ENCODE measurements at regions not wholly inside any gene's neighbourhood (a gene's known extent, or its start where the extent isn't known, plus 50 kb on each side); places are given as distances from the start of the nearest gene placed in this dataset.
"Not testable (repeated sequence)": the region's sequence is repeated elsewhere in the genome, so short reads cannot be mapped to it uniquely, and the experiment has no call there.

DNA sequence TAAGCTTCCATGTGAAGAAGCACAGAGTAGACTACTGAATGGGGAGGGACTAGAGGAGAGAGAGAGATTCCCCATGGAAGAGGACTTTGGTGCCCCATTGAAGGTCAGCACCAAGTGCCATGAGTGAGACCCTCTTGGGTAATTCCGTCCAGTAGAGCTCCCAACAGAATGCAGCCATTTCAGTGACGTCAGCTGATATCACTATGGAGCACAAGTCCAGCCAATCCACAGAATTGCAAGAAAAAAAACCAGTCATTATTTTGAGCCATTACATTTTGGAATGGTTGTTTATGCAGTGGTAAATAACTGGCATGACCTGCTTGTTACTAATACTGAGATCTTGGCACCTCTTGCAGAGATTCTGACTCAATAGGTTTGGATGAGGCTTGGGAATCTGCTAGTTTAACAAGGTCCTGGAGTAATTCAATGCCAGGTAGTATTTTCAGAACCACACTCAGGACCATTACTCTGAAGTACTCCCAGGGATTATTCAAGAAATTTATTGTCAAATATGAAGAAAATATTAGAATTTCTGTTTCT is 52.6 kb upstream of the SP8 start:
- no peak for DNase-seq

DNA sequence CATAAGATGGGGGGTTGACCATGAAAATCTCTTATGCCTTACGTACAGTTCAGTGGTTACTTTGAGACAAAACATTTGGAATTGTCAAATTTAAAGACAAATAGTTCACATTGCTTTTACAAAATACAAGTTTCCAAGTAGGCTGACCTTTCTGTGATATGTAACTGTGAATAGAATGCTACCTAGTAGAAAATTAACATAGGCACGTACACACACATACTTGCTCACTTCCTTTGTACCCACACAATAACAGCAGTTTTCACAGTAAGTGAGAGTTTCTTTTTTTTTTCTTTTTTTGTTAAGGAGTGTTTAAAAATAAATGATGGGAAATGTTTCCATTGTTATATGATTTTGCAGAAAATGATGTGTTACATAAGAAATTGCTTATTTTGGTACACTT is 53.3 kb upstream of the SP8 start:
- no peak for DNase-seq

DNA sequence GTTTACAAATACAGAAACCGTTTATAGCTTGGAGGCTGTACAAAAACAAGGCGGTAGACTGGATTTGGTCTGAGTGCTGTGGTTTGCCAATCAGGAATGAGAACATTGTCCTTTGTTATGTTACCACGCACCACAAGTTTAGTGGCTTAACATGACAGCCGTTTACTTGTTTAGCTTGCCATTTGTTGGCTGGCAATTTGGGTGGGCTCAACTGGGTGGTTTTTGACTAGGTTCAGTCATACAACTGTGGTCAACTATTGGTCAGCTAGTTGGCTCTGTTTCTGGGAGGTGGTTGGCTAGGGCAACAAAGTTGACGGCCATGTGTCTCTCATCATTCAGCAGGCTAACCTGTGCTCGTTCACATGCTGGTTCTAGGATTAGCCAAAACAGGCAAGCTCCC is 60.1 kb upstream of the SP8 start:
- no peak for DNase-seq

DNA sequence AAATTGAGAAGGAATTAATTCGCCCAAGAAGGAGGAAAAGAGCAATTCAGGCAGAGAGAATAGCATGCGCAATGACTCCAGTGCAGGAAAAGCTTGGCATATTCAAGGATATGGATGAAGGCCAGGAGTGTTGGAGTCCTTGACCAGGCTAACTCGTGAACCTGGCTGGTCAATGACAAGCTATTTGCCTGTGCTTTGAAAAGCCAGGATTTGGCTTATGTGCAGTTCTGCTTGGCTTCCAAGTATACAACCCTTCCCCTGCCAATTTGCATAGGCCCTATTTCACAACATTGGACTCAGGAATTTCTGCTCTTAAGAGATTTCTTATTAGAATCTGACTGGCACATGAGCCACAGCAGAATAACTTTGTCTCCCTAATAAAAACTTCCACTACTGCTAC is 72.3 kb upstream of the SP8 start:
- no peak for DNase-seq

DNA sequence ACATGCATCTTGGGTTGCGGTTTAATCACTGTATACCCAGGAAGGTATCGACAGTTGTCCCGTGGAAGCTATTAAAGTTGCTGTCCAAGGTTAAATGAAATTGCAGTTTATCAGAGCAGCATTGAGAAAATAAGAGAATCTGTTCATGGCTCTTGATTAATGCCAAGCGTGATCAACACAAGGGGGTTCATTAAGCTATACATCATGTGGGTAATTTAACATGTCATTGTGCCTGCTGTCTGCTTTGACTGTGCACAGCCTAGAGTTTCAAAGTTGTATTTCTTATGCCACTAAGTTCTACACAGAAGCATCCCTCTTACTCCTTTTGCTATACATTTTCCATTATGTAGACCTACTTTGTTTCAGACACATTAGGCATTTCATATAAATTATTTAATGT is 74.8 kb upstream of the SP8 start:
- DNase-seq: no peak

DNA sequence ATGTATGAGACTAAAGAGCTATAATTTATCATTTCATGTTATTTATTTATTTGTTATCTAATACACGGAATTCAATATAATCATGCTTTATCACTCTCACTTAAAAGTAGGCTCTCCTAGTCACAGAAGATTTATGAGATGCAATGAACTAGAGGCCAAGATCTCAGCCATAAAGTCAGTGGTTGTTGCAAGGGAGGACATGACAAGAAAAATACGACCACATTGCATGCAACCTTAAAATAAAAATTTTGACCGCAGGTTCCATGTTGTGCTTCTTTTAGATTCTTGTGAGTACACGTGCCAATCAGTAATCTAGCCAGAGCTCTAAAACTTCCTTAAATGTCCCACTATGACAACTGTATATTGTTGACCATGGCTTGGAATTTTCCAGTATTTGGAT is 75.9 kb upstream of the SP8 start:
- no peak for DNase-seq

DNA sequence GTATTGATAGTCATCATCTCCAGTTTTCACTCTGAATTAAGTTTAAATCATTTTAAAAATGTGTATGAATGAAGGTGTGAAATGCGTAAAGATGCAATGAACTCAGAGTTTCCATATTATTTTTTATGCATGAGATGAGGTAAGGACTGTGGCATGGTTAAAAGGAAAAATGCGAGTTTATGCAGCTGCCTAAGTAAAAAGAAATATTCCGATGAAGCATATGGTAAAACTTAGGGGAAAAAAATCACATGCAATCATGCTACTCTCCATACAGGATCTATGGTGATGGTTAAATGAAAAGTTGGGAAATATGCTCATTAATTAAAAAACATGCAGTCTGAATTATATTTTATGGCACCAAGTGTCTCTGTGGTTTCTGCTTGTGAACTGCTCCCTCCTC is 77.5 kb upstream of the SP8 start:
- DNase-seq: no peak

DNA sequence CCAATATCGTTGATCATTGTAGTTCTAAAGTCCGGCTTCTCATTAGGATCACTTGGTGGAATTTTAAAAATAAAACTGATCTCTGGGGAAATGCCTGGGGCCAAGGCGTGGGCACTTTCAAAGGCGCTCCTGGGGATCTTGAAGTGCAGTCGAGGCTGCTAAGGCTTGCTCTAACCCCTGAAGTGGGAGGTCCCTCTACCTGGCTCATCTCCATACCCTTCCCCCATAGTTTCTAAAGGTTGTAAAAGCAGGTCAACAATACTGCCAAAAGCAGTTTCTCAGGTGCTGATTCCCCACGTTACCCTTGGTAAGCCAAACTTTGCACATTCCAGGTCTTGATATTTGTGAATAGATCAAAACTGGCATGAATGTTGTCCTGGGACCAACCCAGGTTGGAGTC is 79.0 kb upstream of the SP8 start:
- DNase-seq: no peak

DNA sequence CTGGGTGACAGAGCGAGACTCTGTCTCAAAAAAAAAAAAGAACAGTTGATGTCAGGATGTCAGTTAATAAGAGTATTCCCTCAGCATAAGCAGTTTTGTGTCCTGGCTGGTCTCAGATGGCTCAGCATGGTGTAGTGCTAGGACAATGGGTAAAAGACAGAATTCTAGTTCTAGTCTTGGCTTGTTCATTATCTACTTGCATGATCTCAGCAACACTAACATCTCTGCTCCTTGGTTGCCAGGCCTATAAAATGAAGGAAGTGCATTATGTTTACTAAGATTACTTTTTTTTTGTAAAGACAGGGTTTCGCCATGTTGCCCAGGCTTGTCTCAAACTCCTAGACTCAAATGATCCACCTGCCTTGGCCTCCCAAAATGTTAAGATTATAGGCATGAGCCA is 84.3 kb upstream of the SP8 start:
- no peak for DNase-seq

DNA sequence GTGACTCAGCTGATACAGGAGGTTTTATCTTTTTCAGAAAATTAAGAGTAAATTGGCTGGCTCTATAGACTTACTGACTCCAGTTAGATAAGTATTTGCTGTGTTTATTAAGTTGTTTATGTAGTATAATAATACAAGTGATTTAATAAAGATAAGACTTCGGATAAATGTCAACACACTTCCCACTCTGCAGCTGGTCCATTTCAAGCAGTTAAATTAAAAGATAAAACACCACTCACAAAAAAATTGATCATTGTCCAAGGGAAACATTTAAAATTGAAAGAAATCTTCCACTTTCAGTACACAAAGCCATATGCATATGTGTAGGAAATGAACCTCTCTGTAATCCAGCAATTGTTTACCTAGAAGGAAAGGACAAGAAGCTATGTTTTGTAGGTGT is 106.1 kb upstream of the SP8 start:
- no peak for DNase-seq

DNA sequence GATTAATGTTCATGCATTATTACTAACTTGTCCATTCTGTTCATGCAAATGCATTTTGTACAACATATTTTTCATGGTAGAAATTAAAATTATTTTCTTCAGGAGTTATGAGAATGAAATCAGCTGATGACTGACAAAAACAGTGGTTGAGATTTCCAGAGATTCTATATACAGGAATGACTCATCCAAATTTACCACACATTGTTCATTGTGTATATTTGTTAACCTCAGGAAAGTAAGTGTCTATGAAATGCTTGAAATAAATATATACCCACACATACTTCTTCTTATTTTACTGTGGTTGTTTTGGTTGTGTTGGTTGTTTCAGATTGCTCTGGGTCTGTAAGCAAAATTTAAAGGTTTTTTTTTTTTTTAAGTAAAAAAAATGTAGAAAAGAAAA is 108.1 kb upstream of the SP8 start:
- no peak for DNase-seq

DNA sequence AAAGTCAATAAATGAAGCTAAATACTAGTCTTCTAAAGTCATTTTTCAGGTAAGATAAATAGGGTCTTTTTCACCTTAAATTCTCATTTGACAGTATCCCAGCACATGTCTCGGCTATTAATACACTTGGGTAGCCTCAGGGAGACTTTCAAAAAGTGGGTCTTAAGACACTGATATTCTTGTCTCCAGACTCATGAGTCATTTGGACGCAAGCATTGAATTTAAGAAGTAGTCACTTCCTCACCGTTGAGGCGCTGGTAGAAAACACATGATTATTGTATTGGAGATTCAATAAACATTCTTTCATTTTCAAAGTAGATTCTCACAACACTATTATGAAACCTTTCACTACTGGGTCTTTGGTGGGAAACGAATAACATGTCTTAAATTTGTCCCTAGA is 108.9 kb upstream of the SP8 start:
- DNase-seq: no peak

DNA sequence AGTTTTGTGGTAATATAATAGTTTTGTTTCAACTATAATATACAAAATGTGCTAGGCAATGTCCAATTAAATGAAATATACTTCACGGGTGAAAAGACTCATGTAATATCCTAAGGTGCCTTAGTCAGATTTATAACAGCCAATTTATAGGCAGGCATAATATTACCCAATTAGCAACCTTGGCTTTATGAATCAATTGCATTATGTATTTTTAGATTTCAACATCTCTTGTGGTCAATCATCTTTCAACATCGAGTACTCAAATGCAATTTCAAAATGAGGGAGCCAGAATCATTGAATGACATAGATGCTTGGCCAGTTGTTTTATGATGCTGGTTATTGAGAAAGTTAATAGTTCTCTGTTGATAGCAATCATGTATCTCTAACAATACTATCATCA is 110.3 kb upstream of the SP8 start:
- no peak for DNase-seq

DNA sequence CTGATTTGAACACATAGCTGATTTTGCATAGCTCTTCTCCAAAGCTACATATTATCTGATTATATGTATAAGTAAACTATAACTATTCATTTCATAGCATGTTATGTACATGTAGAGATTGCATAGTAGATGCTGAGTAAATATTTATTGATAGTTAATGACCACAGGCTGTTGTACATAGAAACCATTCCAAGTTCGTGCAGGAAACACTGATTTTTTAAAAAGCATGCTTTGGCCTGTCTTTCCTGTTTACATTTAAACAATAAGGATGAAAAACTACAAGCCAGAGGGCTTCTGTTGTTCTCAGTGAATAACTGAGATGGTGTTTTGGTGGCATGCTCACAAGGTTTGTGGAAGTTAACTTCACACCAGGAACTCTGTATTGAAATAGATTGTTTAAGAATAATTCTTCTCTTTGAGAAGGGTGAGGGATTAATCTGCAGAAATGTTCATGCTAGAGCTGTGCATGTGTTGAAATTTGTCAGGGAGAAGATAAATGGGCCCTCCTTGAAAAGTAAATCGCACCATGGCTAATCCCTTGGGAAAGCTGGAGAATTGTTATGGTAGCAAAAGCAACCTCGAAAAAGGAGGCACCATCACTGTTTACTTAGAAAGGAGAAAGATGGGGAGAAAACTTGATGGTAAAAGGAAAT is 120.2 kb upstream of the SP8 start:
- no peak for DNase-seq

DNA sequence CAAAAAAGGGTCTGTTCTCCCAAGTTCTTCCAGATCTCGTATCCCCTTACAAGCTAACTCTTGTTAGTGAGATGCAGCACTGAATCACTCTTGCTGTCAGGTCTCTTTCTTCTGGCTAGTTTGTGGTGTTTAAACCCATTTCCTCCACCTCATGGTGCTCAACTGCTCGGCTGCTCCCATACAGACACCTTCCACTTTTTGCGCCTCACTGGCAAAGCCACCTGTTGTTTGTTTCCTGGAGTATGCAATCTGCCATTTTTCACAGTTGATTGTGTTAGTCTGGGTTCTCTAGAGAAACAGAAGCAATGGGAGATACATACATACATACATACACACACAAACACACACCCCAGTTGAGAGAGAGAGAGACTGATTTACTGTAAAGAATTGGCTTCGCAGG is 124.4 kb upstream of the SP8 start:
- no peak for DNase-seq

DNA sequence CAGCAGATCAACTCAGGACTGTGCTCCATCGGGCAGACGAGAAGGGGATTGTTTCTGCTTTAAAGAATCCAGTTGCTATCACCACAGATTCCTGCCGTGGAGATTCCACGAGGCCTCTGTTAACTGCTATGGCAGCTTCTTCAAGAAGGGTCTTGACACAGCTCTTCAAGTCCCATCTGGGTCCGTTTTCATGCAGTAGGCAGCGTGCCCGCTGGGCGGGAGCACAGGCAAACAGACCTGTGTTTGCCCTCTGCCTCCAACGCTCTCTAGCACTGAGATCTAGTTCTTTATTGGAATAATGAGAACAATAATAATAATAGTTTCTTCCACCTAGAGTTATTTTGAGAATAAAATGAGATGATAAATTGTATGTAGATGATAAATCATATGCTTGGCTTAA is 127.2 kb upstream of the SP8 start:
- DNase-seq: no peak

DNA sequence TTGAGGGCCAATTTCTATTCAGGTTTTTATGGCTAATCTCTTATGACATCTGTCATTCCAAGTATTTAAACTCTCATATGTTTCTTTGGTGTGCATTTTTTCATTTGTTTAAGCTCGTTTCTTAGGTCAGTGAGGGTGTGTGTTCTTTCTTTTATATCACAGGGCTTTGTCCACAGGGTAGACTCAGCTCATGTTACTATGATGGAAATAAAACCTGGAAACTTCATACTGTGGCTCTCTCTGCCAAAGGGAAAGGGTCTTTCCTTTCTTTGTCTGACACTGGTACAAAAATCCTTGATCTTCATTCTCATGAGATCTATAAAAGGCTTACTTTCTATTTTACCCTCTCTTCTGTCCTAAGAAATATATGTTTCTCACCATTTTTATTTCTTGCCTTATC is 129.6 kb upstream of the SP8 start:
- no peak for DNase-seq

DNA sequence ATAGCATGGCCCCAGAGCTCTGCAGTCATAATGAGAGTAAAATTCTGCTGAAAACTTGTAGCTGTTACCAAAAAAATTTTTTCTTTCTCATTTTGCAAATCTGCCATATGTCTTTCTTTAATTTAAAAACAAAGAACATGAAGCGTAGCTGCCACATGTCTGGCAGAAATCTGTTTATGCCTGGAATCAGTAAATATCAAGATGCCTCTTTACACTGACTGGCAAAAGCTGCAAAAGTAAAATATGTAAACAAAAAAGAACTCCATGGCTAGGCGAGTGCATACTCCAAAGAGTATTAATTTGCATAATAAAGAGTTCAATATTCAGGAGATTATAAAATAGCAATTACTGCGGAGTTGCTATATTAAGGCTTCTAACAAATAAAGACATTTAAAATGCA is 130.9 kb upstream of the SP8 start:
- DNase-seq: no peak

DNA sequence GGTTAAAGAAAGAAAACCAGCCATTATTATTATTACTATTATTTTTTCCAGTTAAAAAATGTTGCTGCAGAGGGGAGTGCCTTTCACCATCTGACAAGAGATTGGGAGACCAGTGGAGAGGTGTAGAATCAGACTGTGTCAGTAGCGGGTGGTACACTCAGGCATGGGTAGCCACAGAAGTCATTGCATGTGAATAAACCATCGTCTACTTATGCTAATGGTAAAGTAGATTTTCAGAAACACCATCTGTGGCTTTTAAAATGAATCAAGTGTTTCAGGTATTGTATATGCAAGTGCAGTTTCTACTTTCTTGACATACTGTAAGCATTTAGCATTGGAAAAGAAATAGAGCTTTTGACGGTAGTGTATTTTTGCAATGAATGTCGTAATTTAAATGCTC is 131.5 kb upstream of the SP8 start:
- DNase-seq: no peak

DNA sequence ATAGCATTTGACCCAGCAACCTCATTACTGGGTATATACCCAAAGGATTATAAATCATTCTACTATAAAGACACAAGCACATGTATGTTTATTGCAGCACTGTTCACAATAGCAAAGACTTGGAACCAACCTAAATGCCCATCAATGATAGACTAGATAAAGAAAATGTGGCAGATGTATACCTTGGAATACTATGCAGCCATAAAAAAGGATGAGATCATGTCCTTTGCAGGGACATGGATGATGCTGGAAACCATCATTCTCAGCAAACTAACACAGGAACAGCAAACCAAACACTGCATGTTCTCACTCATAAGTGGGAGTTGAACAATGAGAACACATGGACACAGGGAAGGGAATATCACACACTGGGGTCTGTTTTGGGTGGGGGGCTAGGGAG is 140.5 kb upstream of the SP8 start:
- not testable (repeated sequence) for DNase-seq

DNA sequence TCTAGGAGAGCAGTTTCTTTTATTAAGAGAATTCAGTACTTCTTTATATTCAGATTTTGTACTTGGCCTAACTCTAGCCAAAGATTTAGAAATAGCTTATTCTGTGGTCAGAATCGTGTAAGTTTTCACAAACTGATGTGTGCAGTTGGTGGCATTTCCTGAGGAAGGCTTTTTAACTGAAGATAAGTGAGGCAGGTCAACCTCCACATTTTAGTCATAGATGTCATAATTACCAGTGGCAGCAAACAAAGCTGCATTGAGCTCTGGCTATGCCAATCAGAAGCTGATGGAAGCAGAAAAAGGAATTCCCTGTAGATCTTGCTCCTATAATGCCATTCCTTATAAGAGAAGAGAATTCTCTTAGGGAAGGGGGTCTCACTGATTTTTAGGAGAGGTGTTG is 141.3 kb upstream of the SP8 start:
- no peak for DNase-seq

DNA sequence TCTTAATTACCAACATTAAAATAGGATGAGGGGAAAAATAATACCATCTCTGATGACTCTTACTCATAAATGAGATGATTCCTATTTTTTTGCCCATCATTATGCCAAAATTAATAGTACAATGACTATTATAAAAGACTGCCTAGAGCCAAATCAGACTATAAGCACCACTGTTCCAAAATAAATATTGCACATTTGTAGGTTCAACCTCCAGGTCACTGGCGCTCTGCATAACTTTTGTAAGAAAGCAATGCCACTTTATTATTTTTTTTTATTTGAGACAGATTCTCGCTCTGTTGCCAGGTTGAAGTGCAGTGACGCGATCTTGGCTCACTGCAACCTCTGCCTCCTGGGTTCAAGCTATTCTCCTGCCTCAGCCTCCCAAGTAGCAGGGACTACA is 142.5 kb upstream of the SP8 start:
- DNase-seq: no peak

DNA sequence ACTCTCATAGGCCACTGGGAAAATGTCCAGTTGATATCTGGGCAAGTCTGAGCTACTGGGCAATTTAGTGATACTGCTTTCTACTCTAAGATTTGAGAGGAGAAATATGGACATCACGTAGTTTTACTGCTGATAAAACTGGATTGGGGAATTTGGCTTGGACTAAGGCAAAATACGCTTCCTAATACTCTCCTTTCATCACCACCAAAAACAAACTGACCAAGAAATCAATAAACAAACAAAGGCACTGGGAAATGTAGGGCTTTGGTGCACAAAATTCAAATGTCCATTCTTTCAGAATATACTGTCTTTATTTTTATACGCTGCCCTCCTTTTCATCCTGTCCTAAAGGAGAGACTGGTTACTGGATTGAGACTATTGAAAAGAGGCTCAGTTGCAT is 145.1 kb upstream of the SP8 start:
- no peak for DNase-seq

DNA sequence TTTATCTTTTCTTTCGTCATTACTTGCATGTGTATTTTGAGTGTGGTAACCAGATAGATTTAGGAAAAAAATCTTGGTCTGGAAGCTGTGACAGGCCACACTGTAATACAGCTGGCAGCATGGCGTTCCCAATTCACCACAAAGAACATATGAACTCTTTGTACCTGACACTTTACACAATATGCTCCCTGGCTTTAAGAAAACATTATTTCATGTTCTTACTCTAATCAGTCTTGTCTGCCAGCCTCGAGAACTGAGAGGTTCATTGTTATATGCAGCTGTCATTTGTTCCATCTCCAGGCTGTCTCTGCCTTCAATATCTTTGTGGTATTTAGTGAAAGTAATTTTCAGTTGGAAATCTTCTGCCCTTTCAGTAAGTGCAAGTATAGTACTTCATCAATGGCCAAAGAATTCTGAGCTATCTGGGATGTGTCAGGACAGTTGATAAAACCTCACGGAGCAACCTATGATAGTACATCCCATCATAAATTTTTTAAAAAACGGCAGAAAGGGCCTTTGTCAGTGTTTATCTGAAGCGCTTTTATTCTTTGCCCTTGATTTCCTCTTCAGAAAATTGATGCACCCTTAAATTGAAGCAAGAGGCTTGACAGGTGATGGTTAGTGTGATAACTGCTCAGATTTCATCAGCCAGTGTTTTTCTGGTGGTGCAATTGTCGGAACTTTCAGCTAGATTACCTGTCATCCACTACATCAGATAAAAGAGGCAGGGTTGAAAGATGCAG is 146.3 kb upstream of the SP8 start:
- DNase-seq: no peak

DNA sequence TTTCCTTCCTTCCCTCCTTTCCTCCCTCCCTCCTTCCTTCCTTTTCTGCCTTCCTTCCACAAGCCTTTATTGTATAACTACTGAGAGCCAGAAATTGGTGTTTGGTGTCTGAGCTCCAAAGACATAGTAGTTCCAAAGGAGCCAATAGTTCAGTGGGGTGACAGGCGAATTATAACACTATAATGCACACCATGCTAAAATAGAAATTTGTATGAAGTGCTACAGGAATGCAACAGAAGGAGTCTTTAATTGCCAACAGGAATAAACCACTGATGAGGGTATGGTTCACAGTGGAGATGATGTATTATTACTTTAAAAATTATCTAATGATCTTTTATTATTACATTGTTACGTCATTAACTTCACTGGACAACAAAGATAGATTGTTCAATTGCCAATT is 158.8 kb upstream of the SP8 start:
- DNase-seq: no peak
